Glomerular visceral epithelial cell (primary cell): ENCODE measurements at regions not wholly inside any gene's neighbourhood (a gene's known extent, or its start where the extent isn't known, plus 50 kb on each side); places are given as distances from the start of the nearest gene placed in this dataset.
"Not testable (repeated sequence)": the region's sequence is repeated elsewhere in the genome, so short reads cannot be mapped to it uniquely, and the experiment has no call there.

Experiments
- DNase-seq: peaks from one replicate; pipeline ENCODE4 v3.0.0-alpha.2; 2016; ENCODE audit errors: extremely low spot score

DNA sequence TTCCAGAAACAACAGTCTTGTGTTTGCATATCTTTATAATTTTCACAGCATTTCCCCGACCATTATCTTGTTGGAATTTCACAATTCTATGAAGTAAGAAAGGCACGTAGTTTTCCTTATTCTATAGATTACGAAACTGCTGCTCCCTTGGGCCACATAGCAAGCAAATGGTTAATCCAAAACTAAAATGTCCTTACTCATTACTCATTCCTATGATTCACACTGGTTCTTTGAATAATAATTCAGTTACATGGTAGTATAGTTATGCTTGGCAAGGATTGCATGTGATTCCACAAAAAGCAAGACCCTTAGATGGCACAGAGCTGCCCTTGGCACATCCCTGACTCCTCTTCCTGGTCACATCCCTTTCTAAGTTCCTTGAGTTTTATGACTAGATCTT is 51.2 kb downstream of the OR13H1 start:
- no peak for DNase-seq

DNA sequence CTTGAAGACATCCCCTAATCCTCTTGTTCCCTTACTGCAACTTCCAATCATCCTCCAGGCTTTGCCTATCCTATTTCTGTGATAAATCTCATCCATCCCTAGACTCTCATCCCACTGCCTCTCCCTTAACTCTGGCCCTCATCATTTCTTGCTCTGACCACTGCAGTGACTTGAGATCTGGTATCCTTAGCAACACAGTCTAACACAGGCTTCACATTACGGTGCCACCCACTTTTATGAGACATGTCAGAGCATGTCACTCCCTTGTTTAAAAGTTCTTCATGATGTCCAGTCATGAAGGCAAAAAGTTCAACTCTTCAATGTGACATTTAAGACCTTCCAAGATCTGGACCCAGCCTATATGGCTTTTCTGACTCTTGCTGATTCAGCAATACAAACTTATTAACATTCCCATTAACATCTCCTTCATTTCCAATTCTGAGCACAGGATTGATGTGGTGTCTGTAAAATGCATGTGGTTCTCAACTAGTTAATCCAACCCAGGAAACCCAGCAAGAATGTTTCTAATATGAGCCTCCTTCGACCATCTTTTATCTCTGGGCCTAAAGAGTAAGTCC is 64.0 kb downstream of the OR13H1 start:
- no peak for DNase-seq

DNA sequence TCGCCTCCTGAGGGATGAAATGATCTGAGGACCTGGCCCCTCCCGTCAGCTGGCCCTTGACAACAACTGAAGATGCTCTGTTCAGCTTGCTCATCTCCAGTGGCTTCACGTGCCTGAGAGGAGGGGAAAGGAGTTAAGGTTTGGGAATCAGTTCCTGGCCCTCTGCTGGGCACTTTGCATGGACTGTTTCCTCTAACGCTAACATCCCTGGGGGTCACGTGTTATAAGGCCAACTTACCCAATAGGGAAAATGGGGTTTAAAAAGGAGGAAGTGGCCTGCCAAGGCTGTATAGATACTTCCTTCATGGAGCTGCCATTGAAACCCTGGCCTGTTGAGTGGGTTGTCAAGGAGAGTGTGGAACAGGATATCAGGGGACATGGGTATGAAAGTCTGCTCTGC is 65.6 kb downstream of the OR13H1 start:
- no peak for DNase-seq

- no peak for DNase-seq
These were observed 69.4 kb downstream of the OR13H1 start for GRCh38 chrX:131613260-131613659.

- no peak for DNase-seq
These were observed 70.4 kb downstream of the OR13H1 start for GRCh38 chrX:131614241-131614640.

DNA sequence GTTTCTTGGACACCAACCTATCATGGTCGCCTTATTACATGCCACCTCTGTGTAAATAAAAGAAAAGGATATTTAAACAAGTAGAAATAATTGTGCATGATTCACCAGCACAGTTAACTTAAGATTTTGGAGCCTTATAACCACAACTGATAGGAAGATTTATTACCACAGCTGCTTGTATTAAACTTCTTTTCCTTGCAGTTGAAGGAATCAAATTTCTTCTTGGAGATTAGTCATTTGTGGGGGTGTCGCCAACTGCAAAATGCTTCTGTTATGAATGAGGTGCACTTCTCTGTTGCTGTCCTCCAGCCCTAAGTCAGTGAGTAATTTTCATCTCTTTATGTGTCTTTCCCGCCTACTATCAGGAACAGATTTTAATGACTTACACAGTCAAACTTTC is 73.3 kb downstream of the OR13H1 start:
- DNase-seq = no peak

- no peak for DNase-seq
These were observed 77.8 kb downstream of the OR13H1 start for GRCh38 chrX:131621650-131622049.

DNA sequence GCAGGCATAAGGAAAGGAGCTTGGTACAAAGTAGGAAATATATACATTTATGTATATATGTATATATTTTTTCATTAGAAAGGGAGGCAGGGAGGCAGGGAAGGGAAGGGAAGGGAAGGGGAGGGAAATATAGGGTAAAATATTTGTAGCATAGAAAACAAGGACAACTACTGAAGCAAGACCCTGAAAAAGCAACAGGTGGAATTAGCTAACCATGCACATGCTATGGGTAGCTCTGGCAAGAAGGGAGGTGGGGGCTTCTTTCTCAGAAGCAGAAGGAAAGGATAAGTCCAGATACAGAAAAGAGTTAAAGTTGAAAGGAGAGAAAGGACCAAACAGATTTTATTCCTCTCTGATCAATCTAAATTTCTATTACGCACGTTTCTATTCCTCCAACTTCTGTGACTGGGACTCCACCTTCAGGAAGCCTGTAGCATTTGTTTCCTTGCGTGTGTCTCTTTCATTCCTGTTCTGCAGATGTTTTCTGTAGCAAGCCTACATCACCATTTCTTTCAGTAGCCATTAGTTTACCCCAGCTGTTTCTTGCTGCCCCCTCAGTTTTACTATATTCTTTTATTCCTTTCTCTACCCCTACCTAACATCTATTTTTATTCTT is 82.9 kb downstream of the OR13H1 start:
- DNase-seq = no peak

DNA sequence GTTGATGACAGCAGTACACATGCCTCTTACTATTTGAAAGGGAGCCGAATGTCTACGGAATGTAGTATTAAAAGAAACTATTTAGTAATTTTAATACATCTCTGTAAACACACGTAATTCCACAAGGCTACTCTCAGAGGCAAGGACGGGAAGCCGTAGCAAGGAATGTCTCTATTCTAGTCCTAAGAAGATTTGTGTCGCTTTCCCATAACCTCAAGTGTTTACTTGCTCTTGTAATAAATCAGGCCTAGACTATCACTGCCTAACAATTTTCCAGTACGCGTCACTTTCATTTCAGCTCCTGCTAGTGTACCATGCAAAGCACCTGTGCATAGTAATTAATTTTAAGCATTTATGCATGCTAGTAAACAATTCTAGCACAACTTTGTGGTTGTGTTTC is 86.7 kb downstream of the OR13H1 start:
- no peak for DNase-seq

DNA sequence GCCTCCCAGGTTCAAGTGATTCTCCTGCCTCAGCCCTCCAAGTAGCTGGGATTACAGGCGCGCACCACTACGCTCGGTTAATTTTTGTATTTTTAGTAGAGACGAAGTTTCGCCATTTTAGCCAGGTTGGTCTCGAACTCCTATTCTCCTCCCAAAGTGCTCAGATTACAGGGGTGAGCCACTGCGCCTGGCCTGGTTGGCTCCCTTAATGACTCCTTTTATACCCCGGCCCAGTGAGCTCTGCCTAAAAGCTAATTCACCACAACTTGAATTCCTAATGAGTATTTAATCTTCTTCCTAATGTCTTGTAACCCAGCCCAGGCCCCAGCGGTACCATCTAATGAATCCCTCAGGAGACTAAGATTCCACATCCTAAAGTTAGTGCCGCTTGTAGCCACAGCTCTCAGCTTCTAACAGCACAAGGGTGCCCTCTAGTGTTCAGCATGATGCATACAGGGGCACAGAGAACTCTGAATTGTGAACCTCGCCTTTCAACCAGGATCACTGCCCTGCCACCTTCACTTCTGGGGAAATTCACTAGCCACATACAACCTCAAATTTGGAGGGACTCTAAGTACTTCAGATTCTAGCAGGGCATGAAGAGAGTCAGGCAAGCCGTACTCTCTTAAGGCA is 89.5 kb downstream of the OR13H1 start:
- DNase-seq = peak; percentile 19

DNA sequence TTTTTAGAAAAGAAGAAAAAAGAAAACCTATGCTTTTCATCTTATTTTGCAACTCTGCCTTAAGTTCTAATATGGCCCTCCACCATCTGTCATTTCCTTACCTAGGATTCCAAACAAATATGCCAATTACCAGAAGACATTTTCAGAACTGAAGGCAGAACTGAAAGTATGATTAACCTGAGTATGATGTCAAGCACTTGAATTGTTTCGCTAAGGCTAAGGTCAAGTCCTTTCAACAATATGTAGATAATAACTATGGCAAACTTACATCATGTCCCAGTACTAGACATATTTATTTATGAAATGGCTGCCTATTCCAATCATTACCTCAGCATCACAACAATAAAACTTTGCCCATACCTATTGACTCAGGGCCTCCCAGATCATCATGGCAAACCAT is 91.0 kb downstream of the OR13H1 start:
- DNase-seq = no peak

- no peak for DNase-seq
These were observed 102.2 kb downstream of the OR13H1 start for GRCh38 chrX:131646106-131646505.

GRCh38 chrX:131649741-131650140 is 105.9 kb downstream of the OR13H1 start:
- DNase-seq = no peak

DNA sequence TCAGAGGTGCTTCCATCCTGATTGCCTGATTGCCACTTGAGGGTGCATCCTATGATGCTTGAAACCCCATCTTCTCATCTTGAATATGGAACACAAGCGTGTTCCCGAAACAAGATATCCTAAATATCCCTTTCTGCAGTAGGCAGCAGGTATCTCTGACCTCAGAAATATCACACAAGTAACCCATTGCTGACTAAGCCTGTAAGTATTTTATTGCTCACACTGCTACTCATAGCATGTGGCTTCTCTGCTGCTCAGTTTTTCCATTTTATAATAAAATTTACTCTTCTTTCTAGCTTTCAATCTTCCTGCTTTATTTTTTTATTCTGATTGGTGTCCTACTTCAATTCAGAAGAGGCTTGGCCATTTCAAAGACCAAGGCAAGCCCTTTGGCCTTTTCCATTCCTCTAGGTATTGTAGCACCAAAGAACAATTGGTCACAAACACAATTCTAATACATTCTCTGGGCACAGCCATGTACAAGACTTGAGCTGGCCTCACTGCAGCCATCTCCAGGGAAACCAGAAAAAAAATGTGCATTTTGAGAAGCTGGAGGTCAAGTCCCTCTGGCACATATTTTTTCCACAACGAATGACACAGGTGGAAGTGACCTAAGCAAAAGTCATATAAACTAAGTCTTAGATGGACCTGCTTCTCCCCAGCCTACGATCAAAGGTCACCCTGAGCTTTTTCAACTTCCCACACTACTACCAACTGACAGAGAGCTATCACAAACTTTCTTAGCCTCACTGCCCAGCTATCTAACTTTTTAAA is 107.0 kb downstream of the OR13H1 start:
- DNase-seq = no peak

- DNase-seq = not testable (repeated sequence)
These were observed 119.9 kb downstream of the OR13H1 start for GRCh38 chrX:131663726-131664125.

GRCh38 chrX:131671735-131672134 is 127.9 kb downstream of the OR13H1 start:
- DNase-seq = no peak

GRCh38 chrX:131675596-131676194 is 131.8 kb downstream of the OR13H1 start:
- DNase-seq = no peak

DNA sequence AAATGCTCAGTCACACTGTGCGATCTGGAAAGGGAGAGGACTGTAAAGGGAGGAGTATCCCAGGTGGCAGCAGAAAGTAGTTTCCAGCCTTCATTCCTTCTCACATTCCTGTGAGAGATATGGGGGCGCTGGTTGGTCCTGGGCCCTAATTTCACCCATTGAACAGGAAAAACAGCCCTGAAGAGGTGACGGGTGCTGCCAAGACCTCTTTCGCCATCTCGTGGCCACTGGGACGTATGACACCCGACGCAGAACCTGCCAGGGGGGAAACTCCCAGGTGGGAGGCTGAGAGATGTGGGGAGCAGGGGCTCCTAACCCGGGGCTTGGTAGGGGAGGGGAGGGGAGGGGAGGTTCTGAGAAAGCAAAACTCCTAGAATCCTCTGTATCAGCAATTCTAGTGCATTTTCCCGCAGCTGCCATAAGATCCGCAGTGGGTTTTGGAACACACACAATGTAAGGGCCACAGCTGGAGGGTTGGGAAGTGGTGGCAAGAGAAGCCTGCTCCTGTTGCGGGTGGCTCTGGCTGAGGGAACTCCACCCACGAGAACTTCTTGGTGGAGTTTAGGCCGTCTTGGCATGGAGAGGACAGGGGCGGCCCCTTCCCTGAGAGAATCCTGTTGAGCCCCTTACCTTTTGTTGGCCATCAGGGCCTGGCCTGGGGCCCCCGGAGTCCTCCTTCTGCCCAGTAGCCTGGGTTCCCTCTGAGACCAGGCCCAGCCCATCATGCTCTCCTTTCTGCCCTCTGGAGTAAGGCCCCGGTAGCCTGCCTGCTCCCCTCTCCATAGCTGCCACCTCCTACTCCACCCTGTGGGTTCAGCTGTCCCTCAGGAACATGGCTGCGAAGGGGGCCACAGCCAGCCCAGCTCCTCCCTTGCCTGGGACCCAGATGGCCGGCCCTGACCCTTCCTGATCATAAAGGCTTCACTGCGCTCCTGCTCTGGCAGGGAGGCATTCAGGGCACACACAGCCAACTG is 134.1 kb downstream of the OR13H1 start:
- peak; percentile 3 for DNase-seq

- not testable (repeated sequence) for DNase-seq
These were observed 138.9 kb downstream of the OR13H1 start for GRCh38 chrX:131682735-131683134.

GRCh38 chrX:131693359-131693758 is 149.5 kb downstream of the OR13H1 start:
- no peak for DNase-seq

DNA sequence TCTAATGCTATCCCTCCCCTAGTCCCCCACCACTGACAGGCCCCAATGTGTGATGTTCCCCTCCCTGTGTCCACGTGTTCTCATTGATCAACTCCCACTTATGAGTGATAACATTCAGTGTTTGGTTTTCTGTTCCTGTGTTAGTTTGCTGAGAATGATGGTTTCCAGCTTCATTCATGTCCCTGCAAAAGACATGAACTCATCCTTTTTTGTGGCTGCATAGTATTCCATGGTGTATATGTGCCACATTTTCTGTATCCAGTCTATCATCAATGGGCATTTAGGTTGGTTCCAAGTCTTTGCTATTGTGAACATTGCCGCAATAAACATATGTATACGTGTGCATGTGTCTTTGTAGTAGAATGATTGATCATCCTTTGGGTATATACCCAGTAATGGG is 153.1 kb downstream of the OR13H1 start:
- not testable (repeated sequence) for DNase-seq
